SK-N-MC (cell line): ENCODE measurements at regions not wholly inside any gene's neighbourhood (a gene's known extent, or its start where the extent isn't known, plus 50 kb on each side); places are given as distances from the start of the nearest gene placed in this dataset.

Experiments
- EZH2 ChIP-seq: fragments of 200-600 bp; sonication (generic); IDR thresholded peaks from one replicate; pipeline ENCODE4 v1.6.1; 2017; ENCODE audit warnings: antibody characterized with exemption
- FOXP2 ChIP-seq: optimal IDR thresholded peaks from 2 replicates; pipeline ENCODE3; 2011; ENCODE audit warnings: mild to moderate bottlenecking, moderate library complexity; ENCODE audit not compliant: insufficient read depth; ENCODE audit errors: extremely low read length, control extremely low read depth
- POLR2AphosphoS5 ChIP-seq: IDR thresholded peaks from 2 replicates; pipeline ENCODE4 v1.6.1; 2012; ENCODE audit warnings: mild to moderate bottlenecking, low read depth, low read length, borderline replicate concordance

- no peak for TF ChIP-seq EZH2
- no peak for TF ChIP-seq POLR2AphosphoS5
- no peak for TF ChIP-seq FOXP2
These were observed 224.6 kb downstream of the VGLL3 start for GRCh38 chr3:86766331-86766730.
